Type B pancreatic cell (in vitro differentiated cells): ENCODE measurements at regions not wholly inside any gene's neighbourhood (a gene's known extent, or its start where the extent isn't known, plus 50 kb on each side); places are given as distances from the start of the nearest gene placed in this dataset.

ENCODE experiments used
- DNase-seq: peaks from one replicate; pipeline ENCODE4 v3.0.0; 2021; ENCODE audit warnings: mixed read lengths; ENCODE audit not compliant: unreplicated experiment; ENCODE audit errors: extremely low spot score
- H3K27ac Mint-ChIP-seq: 2 replicates; pipeline ENCODE4 v1.8.0; 2021; ENCODE audit warnings: mild to moderate bottlenecking, mixed read lengths
- H3K27me3 Mint-ChIP-seq: 2 replicates; pipeline ENCODE4 v1.8.0; 2021; ENCODE audit warnings: mixed read lengths
- H3K36me3 Mint-ChIP-seq: 2 replicates; pipeline ENCODE4 v1.8.0; 2021; ENCODE audit warnings: mixed read lengths
- H3K4me1 Mint-ChIP-seq: one replicate; pipeline ENCODE4 v1.8.0; 2021; ENCODE audit warnings: mixed read lengths; ENCODE audit not compliant: unreplicated experiment
- H3K4me3 Mint-ChIP-seq: 2 replicates; pipeline ENCODE4 v1.8.0; 2021; ENCODE audit warnings: mild to moderate bottlenecking, mixed read lengths
- H3K9me3 Mint-ChIP-seq: 2 replicates; pipeline ENCODE4 v1.8.0; 2021; ENCODE audit warnings: mixed read lengths
- CTCF ChIP-seq: fragments of 200-600 bp; sonication (generic); conservative IDR thresholded peaks from 2 replicates; pipeline ENCODE4 v1.5.0; 2021; ENCODE audit warnings: antibody characterized with exemption, mild to moderate bottlenecking

- H3K9me3 Mint-ChIP-seq = no peaks in the 10 kb centered on the region
- no peaks in the 10 kb centered on the region for H3K36me3 Mint-ChIP-seq
- TF ChIP-seq CTCF = no peak
- no peak overlapping the region for H3K4me3 Mint-ChIP-seq
- H3K4me1 Mint-ChIP-seq = peaks cover 17% of the 10 kb centered on the region
- H3K27ac Mint-ChIP-seq = no peak overlapping the region
- no peak for DNase-seq
- peaks cover 4% of the 10 kb centered on the region for H3K27me3 Mint-ChIP-seq
Measured at GRCh38 chr17:31746884-31747495, 112.1 kb downstream of the COPRS start.

- no peak for TF ChIP-seq CTCF
- Mint-ChIP-seq H3K9me3 (no peaks in the 10 kb centered on the region), H3K27ac (no peak overlapping the region), H3K4me3 (no peak overlapping the region), H3K36me3 (no peaks in the 10 kb centered on the region), H3K4me1 (peaks cover 20% of the 10 kb centered on the region), H3K27me3 (peaks cover 4% of the 10 kb centered on the region)
- no peak for DNase-seq
Measured at GRCh38 chr17:31745964-31746600, 113.0 kb downstream of the COPRS start.

- Mint-ChIP-seq H3K4me1 (peaks cover 26% of the 10 kb centered on the region), H3K9me3 (no peaks in the 10 kb centered on the region), H3K27ac (no peak overlapping the region), H3K27me3 (peaks cover 4% of the 10 kb centered on the region), H3K4me3 (no peak overlapping the region), H3K36me3 (no peaks in the 10 kb centered on the region)
- DNase-seq = no peak
- TF ChIP-seq CTCF = no peak
Measured at GRCh38 chr17:31744511-31744951, 114.5 kb downstream of the COPRS start.

DNA sequence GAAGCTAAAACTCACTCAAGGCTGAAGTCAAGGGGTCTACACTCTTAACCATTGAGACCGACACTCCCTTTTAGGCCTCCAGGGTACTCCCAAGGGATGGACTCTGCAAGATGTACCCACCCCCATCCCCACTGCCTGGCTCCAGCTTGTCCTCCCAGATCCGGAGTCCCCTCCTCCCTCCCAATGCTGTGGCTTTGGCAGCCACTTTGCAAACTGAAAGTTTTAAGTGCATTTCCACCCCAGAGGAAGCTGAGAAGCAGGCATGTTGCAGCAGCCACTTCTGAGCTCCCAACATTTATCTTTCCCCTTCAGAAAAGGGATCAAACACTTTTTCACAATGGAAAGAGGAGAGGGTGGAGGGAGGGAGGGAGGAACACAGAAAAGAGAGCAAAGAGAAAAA, 115.2 kb downstream of the COPRS start:
- H3K4me3 Mint-ChIP-seq = no peak overlapping the region
- H3K9me3 Mint-ChIP-seq = no peaks in the 10 kb centered on the region
- no peak overlapping the region for H3K27ac Mint-ChIP-seq
- peaks cover 4% of the 10 kb centered on the region for H3K27me3 Mint-ChIP-seq
- H3K36me3 Mint-ChIP-seq = no peaks in the 10 kb centered on the region
- peaks cover 23% of the 10 kb centered on the region for H3K4me1 Mint-ChIP-seq
- DNase-seq = no peak
- TF ChIP-seq CTCF = peak; percentile 23

DNA sequence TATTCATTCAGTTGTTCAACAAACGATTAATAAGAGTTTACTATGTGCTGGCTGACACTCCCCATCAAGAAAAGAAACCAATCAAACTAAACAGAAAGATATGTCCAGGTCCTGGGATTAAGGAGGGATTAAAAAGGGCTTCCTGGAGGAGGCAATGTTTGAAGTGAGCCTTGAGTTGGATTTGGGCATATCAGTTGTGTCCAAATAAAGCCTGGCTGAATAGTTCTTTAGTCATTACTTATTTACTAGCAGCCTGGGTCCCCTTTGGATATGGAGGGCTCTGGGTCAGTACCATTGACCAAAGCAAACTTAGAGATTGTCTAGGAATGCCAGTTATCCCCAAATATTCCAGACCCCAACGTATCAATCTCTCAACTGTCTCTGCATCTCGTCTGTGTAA, 117.7 kb downstream of the COPRS start:
- DNase-seq = no peak
- Mint-ChIP-seq H3K27ac (no peak overlapping the region), H3K9me3 (no peaks in the 10 kb centered on the region), H3K36me3 (no peaks in the 10 kb centered on the region), H3K4me3 (no peak overlapping the region), H3K27me3 (peaks cover 4% of the 10 kb centered on the region), H3K4me1 (peaks cover 23% of the 10 kb centered on the region)
- TF ChIP-seq CTCF = no peak
